ENCODE measurements at regions not wholly inside any gene's neighbourhood (a gene's known extent, or its start where the extent isn't known, plus 50 kb on each side); places are given as distances from the start of the nearest gene placed in this dataset.

GRCh38 chr16:62927122-62927521 is 890.9 kb upstream of the CDH8 start:
- DNase-seq (ENCODE audit: low read depth in 4 of 4, low spot score in 3 of 4) = no peak

GRCh38 chr16:62926121-62926801 is 890.0 kb upstream of the CDH8 start:
- DNase-seq (ENCODE audit: low read depth in 4 of 4, low spot score in 3 of 4) = no peak

- no peak for DNase-seq (ENCODE audit: low read depth in 4 of 4, low spot score in 3 of 4)
Measured at GRCh38 chr16:62921904-62922303, 885.7 kb upstream of the CDH8 start.

- no peak for DNase-seq (ENCODE audit: low read depth in 4 of 4, low spot score in 3 of 4)
Measured at GRCh38 chr16:62913924-62914323, 877.7 kb upstream of the CDH8 start.

GRCh38 chr16:62913333-62913732 is 877.1 kb upstream of the CDH8 start:
- DNase-seq (ENCODE audit: low read depth in 4 of 4, low spot score in 3 of 4) = no peak

GRCh38 chr16:62909597-62909996 is 873.4 kb upstream of the CDH8 start:
- DNase-seq (ENCODE audit: low read depth in 4 of 4, low spot score in 3 of 4) = no peak

- no peak for DNase-seq (ENCODE audit: low read depth in 4 of 4, low spot score in 3 of 4)
Measured at GRCh38 chr16:62907562-62907961, 871.3 kb upstream of the CDH8 start.

GRCh38 chr16:62903961-62904502 is 867.8 kb upstream of the CDH8 start:
- DNase-seq (ENCODE audit: low read depth in 4 of 4, low spot score in 3 of 4) = no peak

- no peak for DNase-seq (ENCODE audit: low read depth in 4 of 4, low spot score in 3 of 4)
Measured at GRCh38 chr16:62899737-62900136, 863.5 kb upstream of the CDH8 start.

GRCh38 chr16:62889097-62889496 is 852.9 kb upstream of the CDH8 start:
- no peak for DNase-seq (ENCODE audit: low read depth in 4 of 4, low spot score in 3 of 4)

- no peak for DNase-seq (ENCODE audit: low read depth in 4 of 4, low spot score in 3 of 4)
Measured at GRCh38 chr16:62883509-62883908, 847.3 kb upstream of the CDH8 start.

GRCh38 chr16:62882552-62883221 is 846.4 kb upstream of the CDH8 start:
- DNase-seq (ENCODE audit: low read depth in 4 of 4, low spot score in 3 of 4) = no peak

GRCh38 chr16:62876133-62876532 is 839.9 kb upstream of the CDH8 start:
- no peak for DNase-seq (ENCODE audit: low read depth in 4 of 4, low spot score in 3 of 4)

- DNase-seq (ENCODE audit: low read depth in 4 of 4, low spot score in 3 of 4) = no peak
Measured at GRCh38 chr16:62872339-62872738, 836.1 kb upstream of the CDH8 start.

- DNase-seq (ENCODE audit: low read depth in 4 of 4, low spot score in 3 of 4) = no peak
Measured at GRCh38 chr16:62870554-62870953, 834.3 kb upstream of the CDH8 start.

GRCh38 chr16:62869837-62870236 is 833.6 kb upstream of the CDH8 start:
- no peak for DNase-seq (ENCODE audit: low read depth in 4 of 4, low spot score in 3 of 4)

- no peak for DNase-seq (ENCODE audit: low read depth in 4 of 4, low spot score in 3 of 4)
Measured at GRCh38 chr16:62863139-62863538, 826.9 kb upstream of the CDH8 start.

GRCh38 chr16:62853887-62854286 is 817.6 kb upstream of the CDH8 start:
- no peak for DNase-seq (ENCODE audit: low read depth in 4 of 4, low spot score in 3 of 4)

- no peak for DNase-seq (ENCODE audit: low read depth in 4 of 4, low spot score in 3 of 4)
Measured at GRCh38 chr16:62846399-62847057, 810.3 kb upstream of the CDH8 start.

GRCh38 chr16:62832214-62832613 is 796.0 kb upstream of the CDH8 start:
- DNase-seq (ENCODE audit: low read depth in 4 of 4, low spot score in 3 of 4) = no peak

GRCh38 chr16:62831235-62831850 is 795.1 kb upstream of the CDH8 start:
- no peak for DNase-seq (ENCODE audit: low read depth in 4 of 4, low spot score in 3 of 4)

All from right renal pelvis (tissue), 4 donors.